ENCODE measurements at regions not wholly inside any gene's neighbourhood (a gene's known extent, or its start where the extent isn't known, plus 50 kb on each side); places are given as distances from the start of the nearest gene placed in this dataset.

DNA sequence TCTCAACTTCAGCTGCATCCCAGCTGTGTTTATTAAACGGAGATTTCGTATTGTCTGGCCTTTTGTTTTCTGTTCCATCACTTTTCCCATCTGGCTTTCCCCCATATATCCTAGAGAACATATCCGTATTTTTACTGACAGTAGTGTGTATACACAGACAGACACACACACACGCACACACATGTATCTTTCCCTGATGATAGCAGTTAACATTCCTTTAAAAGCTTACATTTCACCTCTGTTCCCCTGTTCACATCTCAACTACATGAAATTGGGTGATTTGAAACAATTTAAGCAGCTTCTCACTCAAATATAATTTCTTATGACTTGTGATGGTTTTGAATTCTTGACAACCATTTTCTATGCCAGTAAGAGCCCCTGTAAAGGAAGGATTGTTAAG lies 207.1 kb upstream of the CEP162 start:
- TF ChIP-seq POLR2A (IDR thresholded peaks at IDR 0.05; ENCODE audit: low read depth, low read length), result no peak
- TF ChIP-seq, protein P1, sequence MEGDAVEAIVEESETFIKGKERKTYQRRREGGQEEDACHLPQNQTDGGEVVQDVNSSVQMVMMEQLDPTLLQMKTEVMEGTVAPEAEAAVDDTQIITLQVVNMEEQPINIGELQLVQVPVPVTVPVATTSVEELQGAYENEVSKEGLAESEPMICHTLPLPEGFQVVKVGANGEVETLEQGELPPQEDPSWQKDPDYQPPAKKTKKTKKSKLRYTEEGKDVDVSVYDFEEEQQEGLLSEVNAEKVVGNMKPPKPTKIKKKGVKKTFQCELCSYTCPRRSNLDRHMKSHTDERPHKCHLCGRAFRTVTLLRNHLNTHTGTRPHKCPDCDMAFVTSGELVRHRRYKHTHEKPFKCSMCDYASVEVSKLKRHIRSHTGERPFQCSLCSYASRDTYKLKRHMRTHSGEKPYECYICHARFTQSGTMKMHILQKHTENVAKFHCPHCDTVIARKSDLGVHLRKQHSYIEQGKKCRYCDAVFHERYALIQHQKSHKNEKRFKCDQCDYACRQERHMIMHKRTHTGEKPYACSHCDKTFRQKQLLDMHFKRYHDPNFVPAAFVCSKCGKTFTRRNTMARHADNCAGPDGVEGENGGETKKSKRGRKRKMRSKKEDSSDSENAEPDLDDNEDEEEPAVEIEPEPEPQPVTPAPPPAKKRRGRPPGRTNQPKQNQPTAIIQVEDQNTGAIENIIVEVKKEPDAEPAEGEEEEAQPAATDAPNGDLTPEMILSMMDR (IDR thresholded peaks at IDR 0.05; ENCODE audit: extremely low read depth in 1 of 2, insufficient read depth in 1 of 2, low read depth in 1 of 2, low read length in 2 of 2), result no peak
